Prostate gland (tissue), 2 donors: ENCODE measurements at regions not wholly inside any gene's neighbourhood (a gene's known extent, or its start where the extent isn't known, plus 50 kb on each side); places are given as distances from the start of the nearest gene placed in this dataset.

Experiments used
- POLR2AphosphoS5 ChIP-seq: sonication (generic); formaldehyde crosslinking; IDR thresholded peaks from one replicate; pipeline ENCODE4 v1.6.1; 2017; ENCODE audit warnings: antibody characterized with exemption
- TF ChIP-seq, protein P1 (sequence below), 4 experiments: fragments of 200-600 bp in 2 of 4; fragments of 450-650 bp in 2 of 4; sonication (generic) in 2 of 4; IDR thresholded peaks; 1 replicate in 3 of 4; 2 replicates in 1 of 4; pipeline ENCODE4 v1.5.1; 2016 to 2019; ENCODE audit warnings: antibody characterized with exemption in 4 of 4, mild to moderate bottlenecking in 2 of 4, moderate library complexity in 2 of 4

DNA sequence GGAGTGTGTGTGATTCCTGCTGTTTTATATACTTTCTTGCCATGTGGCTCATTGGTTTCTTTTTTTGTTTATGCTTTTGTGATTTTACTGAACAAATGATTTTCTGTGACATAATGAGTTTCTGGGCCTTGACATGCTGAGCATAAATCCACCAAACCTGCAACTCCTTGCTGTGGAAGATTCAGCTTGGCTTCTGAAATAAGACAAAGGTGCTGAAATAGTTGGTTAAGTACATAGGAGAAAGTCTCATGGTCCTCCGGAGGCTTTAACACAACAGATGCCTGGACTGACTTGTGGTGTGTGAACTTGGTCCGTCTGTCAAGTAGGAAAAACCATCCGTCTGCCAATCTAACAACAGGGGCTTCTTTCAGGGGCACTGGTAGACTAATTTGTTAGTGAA, 315.3 kb upstream of the CXCR4 start:
- TF ChIP-seq POLR2AphosphoS5, result no peak
- TF ChIP-seq, protein P1, sequence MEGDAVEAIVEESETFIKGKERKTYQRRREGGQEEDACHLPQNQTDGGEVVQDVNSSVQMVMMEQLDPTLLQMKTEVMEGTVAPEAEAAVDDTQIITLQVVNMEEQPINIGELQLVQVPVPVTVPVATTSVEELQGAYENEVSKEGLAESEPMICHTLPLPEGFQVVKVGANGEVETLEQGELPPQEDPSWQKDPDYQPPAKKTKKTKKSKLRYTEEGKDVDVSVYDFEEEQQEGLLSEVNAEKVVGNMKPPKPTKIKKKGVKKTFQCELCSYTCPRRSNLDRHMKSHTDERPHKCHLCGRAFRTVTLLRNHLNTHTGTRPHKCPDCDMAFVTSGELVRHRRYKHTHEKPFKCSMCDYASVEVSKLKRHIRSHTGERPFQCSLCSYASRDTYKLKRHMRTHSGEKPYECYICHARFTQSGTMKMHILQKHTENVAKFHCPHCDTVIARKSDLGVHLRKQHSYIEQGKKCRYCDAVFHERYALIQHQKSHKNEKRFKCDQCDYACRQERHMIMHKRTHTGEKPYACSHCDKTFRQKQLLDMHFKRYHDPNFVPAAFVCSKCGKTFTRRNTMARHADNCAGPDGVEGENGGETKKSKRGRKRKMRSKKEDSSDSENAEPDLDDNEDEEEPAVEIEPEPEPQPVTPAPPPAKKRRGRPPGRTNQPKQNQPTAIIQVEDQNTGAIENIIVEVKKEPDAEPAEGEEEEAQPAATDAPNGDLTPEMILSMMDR (IDR thresholded peaks at IDR 0.05), result no peak
